ENCODE measurements at regions not wholly inside any gene's neighbourhood (a gene's known extent, or its start where the extent isn't known, plus 50 kb on each side); places are given as distances from the start of the nearest gene placed in this dataset.

GRCh38 chr13:22047082-22047784 lies 376.4 kb downstream of the FGF9 start:
- no peak overlapping the region for H3K4me3 ChIP-seq (replicated peaks; ENCODE audit: low read depth, low read length)
- no peak for DNase-seq (ENCODE audit: low read depth)
- TF ChIP-seq CTCF (IDR thresholded peaks at IDR 0.05; ENCODE audit: low read length, missing control alignments) = no peak

- no peak for TF ChIP-seq CTCF (IDR thresholded peaks at IDR 0.05; ENCODE audit: low read length, missing control alignments)
- no peak for DNase-seq (ENCODE audit: low read depth)
- H3K4me3 ChIP-seq (replicated peaks; ENCODE audit: low read depth, low read length) = no peak overlapping the region
These were observed 376.9 kb downstream of the FGF9 start for GRCh38 chr13:22047785-22048104.

GRCh38 chr13:22049384-22049783 lies 378.5 kb downstream of the FGF9 start:
- DNase-seq (ENCODE audit: low read depth) = no peak
- no peak for TF ChIP-seq CTCF (IDR thresholded peaks at IDR 0.05; ENCODE audit: low read length, missing control alignments)
- H3K4me3 ChIP-seq (replicated peaks; ENCODE audit: low read depth, low read length) = no peak overlapping the region

GRCh38 chr13:22050951-22051563 lies 380.2 kb downstream of the FGF9 start:
- no peak overlapping the region for H3K4me3 ChIP-seq (replicated peaks; ENCODE audit: low read depth, low read length)
- DNase-seq (ENCODE audit: low read depth) = no peak
- no peak for TF ChIP-seq CTCF (IDR thresholded peaks at IDR 0.05; ENCODE audit: low read length, missing control alignments)

- no peak overlapping the region for H3K4me3 ChIP-seq (replicated peaks; ENCODE audit: low read depth, low read length)
- TF ChIP-seq CTCF (IDR thresholded peaks at IDR 0.05; ENCODE audit: low read length, missing control alignments) = no peak
- DNase-seq (ENCODE audit: low read depth) = no peak
These were observed 382.2 kb downstream of the FGF9 start for GRCh38 chr13:22053053-22053452.

GRCh38 chr13:22055259-22055658 lies 384.4 kb downstream of the FGF9 start:
- no peak for TF ChIP-seq CTCF (IDR thresholded peaks at IDR 0.05; ENCODE audit: low read length, missing control alignments)
- no peak for DNase-seq (ENCODE audit: low read depth)
- H3K4me3 ChIP-seq (replicated peaks; ENCODE audit: low read depth, low read length) = no peak overlapping the region

GRCh38 chr13:22060187-22060586 lies 389.3 kb downstream of the FGF9 start:
- H3K4me3 ChIP-seq (replicated peaks; ENCODE audit: low read depth, low read length) = no peak overlapping the region
- TF ChIP-seq CTCF (IDR thresholded peaks at IDR 0.05; ENCODE audit: low read length, missing control alignments) = no peak
- DNase-seq (ENCODE audit: low read depth) = no peak
